Stimulated activated naive CD8-positive, alpha-beta T cell treated with anti-CD3 and anti-CD28 coated beads, Interleukin-15, Interleukin-2, amounts not matched to agents 100 U/mL and 50 U/mL, for 24 hours (primary cell): ENCODE measurements at regions not wholly inside any gene's neighbourhood (a gene's known extent, or its start where the extent isn't known, plus 50 kb on each side); places are given as distances from the start of the nearest gene placed in this dataset.

ENCODE experiments used
- ATAC-seq: fragments of 150-1000 bp; cut with Tn5 transposase; one replicate; pipeline ENCODE4 v1.10.0; 2021
- DNase-seq: peaks from one replicate; pipeline ENCODE4 v3.0.0; 2021

- DNase-seq (no peak), ATAC-seq (no peak)
Observed at GRCh38 chr7:142365410-142365842, 107.6 kb upstream of the PRSS58 start.

GRCh38 chr7:142364551-142364950, 106.7 kb upstream of the PRSS58 start:
- ATAC-seq (no peak), DNase-seq (no peak)

- DNase-seq: no peak
- no peak for ATAC-seq
Observed at GRCh38 chr7:142362349-142362748, 104.5 kb upstream of the PRSS58 start.

DNA sequence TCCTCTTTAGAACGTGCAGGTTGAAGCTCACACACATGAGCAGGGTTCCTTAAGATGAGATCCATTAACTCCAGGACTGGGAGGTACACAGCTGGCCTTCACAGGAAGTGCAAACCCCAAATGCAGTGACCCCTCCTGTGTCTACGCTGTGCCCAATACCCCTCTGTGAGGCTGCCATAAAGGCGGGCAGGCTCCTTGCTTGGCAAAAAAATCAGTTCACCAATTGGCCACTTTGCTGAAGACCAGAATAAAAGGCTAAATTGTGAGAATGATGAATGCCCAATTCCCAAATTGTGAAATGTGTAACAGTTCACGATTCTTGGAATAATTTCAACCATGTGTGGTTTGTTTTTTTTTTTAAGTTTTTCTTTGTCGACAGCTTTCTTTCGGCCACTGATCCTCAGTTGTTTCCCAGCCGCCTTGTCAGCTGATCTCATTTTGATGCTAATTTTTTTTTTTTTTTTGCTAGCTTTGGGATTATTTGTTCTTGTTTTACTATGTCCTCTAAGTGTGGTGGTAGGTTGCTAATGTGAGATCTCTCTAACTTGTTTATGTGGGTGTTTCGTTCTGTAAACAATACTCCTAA, 101.9 kb upstream of the PRSS58 start:
- ATAC-seq (no peak), DNase-seq (no peak)

- peak; percentile 26 for DNase-seq
- peak; percentile 78 for ATAC-seq
Observed at GRCh38 chr7:142357953-142358520, 100.2 kb upstream of the PRSS58 start.

GRCh38 chr7:142356166-142356565, 98.3 kb upstream of the PRSS58 start:
- ATAC-seq (no peak), DNase-seq (no peak)

DNA sequence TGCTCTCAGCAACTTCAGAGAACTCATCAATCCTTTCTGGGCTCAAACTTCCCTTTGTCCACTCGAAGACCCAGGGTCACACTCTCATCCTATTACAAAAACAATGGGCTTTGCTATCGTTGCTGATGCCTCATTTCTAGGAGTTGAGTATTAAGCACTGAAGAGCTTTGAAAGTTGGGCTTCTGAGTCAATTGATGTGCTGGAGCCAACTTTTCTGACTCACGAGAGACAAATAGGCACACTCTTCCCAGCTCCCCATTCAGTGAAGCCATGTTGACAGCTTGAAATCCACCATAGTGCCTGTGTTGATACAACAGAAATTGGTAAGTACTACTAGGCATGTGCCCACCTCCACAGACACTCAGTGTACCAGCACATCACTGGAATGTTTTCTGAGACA, 97.5 kb upstream of the PRSS58 start:
- ATAC-seq: no peak
- DNase-seq: no peak

GRCh38 chr7:142353147-142354060, 95.5 kb upstream of the PRSS58 start:
- DNase-seq (no peak), ATAC-seq (no peak)

DNA sequence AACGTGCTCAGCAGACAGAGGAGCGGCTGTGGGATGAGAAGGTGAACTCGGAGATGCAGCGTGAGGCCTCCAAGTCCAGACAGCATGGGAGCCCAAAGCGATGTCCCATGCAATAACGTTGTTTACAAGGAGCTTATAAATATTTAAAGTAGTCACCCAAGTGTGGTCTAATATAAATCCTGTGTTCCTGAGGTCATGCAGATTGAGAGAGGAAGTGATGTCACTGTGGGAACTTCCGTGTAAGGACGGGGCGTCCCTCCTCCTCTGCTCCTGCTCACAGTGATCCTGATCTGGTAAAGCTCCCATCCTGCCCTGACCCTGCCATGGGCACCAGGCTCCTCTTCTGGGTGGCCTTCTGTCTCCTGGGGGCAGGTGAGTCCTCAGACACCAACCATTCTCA, 94.7 kb upstream of the PRSS58 start:
- DNase-seq: no peak
- ATAC-seq: peak; percentile 67

DNA sequence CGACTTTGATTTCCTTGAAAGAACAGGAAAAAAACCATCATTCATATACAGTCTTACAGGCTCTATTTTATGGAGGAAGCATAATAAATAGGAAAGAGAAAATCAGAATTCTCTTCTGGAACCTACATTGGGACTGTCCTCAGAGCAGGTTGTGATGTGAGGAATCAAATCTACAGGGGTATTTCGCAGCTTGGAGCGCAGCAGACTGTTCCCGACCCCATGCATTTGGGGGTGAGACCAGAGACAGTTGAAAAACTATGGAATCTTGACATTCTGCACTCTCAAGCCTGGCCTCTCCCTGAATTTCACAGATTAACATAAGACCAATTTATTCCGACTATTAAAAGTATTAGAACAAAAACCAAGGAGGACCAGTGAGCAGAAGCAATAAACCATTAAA, 93.3 kb upstream of the PRSS58 start:
- DNase-seq (no peak), ATAC-seq (no peak)

GRCh38 chr7:142349670-142350405, 92.0 kb upstream of the PRSS58 start:
- ATAC-seq (no peak), DNase-seq (no peak)

- ATAC-seq (no peak), DNase-seq (no peak)
Observed at GRCh38 chr7:142348921-142349405, 91.1 kb upstream of the PRSS58 start.

- DNase-seq (no peak), ATAC-seq (no peak)
Observed at GRCh38 chr7:142348100-142348499, 90.2 kb upstream of the PRSS58 start.

DNA sequence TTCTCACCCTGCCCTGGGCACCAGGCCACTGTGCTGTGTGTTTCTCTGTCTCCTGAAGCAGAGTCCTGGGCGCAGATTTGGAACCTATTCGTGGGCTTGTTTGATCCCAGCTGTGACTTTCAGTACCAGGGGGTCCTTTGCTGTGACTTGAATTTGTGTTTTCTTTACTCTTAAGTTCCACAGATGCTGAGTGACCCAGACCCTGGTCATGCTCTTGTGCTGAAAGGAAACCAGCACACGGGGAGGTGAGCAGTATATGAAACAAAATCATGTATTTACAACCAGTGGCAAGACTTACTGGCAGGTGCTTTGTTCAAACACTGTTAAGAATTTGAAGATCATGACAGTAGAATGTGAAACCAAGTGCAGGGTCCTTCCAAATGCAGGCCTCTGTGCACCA, 89.2 kb upstream of the PRSS58 start:
- ATAC-seq (no peak), DNase-seq (no peak)

DNA sequence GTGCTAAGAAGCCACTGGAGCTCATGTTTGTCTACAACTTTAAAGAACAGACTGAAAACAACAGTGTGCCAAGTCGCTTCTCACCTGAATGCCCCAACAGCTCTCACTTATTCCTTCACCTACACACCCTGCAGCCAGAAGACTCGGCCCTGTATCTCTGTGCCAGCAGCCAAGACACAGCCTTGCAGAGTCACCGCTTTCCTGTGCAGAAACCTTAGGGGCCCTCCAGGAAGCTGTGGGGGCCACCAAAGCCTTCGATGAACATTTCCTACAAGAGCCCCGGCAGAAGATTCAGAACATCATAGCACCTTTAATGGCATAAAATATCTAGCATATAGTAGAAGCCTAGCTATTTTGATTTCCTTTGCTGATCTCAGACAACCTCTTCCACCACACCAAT, 88.0 kb upstream of the PRSS58 start:
- DNase-seq (no peak), ATAC-seq (no peak)

DNA sequence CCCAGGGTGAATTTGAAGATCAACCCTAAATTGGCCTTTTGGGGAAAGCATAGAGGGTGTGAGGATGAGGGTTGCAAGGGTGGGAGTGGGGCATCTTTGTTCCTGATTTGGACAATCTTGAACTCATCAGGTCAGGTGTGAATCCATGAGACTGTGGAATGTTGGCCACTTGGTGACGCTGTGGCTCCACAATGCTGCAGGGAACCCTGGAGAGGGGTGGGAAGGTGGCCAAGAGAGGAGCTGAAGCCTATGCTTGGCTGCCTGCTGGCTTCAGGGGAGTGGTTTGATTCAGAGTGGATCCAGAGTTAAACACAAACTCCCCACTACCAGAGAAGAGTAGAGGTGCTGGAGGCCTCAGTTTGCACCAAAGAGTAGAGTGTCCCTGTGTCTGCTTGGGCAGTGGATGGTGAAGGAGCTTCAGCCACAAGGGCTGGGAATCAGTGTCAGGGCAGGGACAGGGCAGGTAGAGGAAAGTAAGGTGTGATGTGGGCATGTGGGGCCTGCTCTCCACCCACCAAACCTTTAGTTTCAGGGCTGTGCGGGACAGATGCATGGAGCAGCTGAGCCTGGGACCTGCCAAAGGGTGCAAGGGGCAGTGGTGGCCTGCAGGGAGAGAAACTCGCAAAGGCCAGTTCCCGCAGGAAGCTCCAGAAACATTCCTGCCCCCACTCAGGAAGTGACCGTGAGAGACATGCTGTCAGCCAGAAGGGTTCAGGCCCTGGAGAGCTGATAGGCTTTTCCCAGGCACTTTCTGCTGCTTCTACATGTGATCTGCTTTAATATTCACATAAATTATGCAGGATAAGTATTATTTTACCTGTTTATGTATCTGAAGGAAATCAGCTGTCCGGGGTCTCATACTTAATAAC, 81.0 kb upstream of the PRSS58 start:
- no peak for DNase-seq
- peak; percentile 19 for ATAC-seq

DNA sequence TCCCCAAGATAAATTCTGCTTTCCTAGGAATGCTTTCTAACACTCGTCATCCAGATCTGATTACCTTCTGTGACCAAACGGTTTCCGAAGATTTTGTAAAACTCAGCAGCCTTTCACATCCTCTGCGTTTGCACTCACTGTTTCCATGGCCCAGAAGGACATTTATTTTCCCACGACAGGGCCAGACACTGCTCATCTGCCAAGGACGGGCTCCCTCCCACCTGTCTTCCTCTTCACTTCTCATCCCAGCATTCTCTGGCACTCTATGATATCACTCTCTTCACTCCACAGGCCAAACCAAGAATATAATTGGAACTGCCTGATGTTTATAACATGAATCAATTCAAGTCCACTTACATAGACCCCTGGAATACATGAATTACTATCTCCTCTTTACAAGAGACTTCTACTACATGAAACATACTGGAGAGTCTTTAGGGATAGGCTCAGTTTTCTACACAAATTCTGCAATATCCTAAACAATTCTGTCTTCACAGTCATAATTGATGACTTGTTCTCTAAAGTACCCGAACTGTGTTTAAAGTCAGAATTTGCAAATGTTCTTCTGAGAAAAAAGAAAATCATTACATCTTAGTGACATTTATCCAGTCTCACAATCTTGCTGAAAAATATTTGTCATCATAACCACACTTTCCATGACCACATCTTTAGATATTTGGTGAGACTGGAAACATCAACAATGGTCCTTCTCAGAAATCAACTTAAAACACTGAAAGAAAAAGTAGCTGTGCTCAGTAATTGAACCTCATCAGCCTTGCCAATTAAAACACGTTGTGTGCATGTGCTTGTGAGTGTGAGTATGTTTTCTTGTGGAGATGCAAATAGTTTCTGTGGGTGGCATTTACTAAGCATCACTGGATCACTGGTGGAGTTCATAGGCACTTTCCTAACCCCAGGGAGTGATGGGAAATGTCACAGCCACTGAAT, 79.5 kb upstream of the PRSS58 start:
- peak; percentile 62 for ATAC-seq
- DNase-seq: no peak

GRCh38 chr7:142334806-142335205, 76.9 kb upstream of the PRSS58 start:
- no peak for DNase-seq
- ATAC-seq: no peak

GRCh38 chr7:142334236-142334635, 76.4 kb upstream of the PRSS58 start:
- DNase-seq (no peak), ATAC-seq (no peak)

DNA sequence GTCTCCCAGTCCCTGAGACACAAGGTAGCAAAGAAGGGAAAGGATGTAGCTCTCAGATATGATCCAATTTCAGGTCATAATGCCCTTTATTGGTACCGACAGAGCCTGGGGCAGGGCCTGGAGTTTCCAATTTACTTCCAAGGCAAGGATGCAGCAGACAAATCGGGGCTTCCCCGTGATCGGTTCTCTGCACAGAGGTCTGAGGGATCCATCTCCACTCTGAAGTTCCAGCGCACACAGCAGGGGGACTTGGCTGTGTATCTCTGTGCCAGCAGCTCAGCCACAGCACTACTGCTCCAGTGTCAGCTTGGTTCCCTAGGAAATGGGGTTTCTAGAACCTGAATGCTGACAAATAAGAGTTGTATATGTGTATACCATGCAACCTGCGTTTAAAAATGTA, 74.6 kb upstream of the PRSS58 start:
- ATAC-seq: no peak

More for the DNA sequence above, 74.6 kb upstream of the PRSS58 start:
- no peak for DNase-seq
